HG03457 (cell line): ENCODE measurements at regions not wholly inside any gene's neighbourhood (a gene's known extent, or its start where the extent isn't known, plus 50 kb on each side); places are given as distances from the start of the nearest gene placed in this dataset.
"Not testable (repeated sequence)": the region's sequence is repeated elsewhere in the genome, so short reads cannot be mapped to it uniquely, and the experiment has no call there.

Experiments
- ATAC-seq: cut with Tn5 transposase; IDR thresholded peaks from one replicate; pipeline ENCODE4 v1.9.1; 2021; ENCODE audit warnings: moderate number of reproducible peaks; ENCODE audit not compliant: unreplicated experiment

GRCh38 chr3:125914608-125915436, 54.2 kb upstream of the ROPN1B start:
- ATAC-seq, result not testable (repeated sequence)

- not testable (repeated sequence) for ATAC-seq
Measured at GRCh38 chr3:125915437-125915787, 53.6 kb upstream of the ROPN1B start.

GRCh38 chr3:125915792-125916375, 53.1 kb upstream of the ROPN1B start:
- peak; percentile 81 for ATAC-seq

GRCh38 chr3:125916376-125916978, 52.5 kb upstream of the ROPN1B start:
- ATAC-seq, result peak; percentile 48

- not testable (repeated sequence) for ATAC-seq
Measured at GRCh38 chr3:125917020-125917549, 51.9 kb upstream of the ROPN1B start.

GRCh38 chr3:125918024-125918423, 51.0 kb upstream of the ROPN1B start:
- not testable (repeated sequence) for ATAC-seq

GRCh38 chr3:125918451-125918850, 50.5 kb upstream of the ROPN1B start:
- not testable (repeated sequence) for ATAC-seq

- ATAC-seq, result not testable (repeated sequence)
Measured at GRCh38 chr3:125918866-125919265, 50.1 kb upstream of the ROPN1B start.
